Mesendoderm (in vitro differentiated cells): ENCODE measurements at regions not wholly inside any gene's neighbourhood (a gene's known extent, or its start where the extent isn't known, plus 50 kb on each side); places are given as distances from the start of the nearest gene placed in this dataset.

Experiments
- DNase-seq: peaks from one replicate; pipeline ENCODE4 v3.0.0; 2013
- H2AK5ac ChIP-seq: 2 replicates; pipeline ENCODE4 v1.6.1; 2013; ENCODE audit warnings: low read length, inconsistent platforms
- H2BK120ac ChIP-seq: 2 replicates; pipeline ENCODE4 v1.6.1; 2013; ENCODE audit warnings: low read depth, mild to moderate bottlenecking, low read length, moderate library complexity, mixed read lengths
- H2BK15ac ChIP-seq: replicated peaks from 2 replicates; pipeline ENCODE4 v1.6.1; 2013; ENCODE audit warnings: low read depth, mild to moderate bottlenecking, moderate library complexity
- H2BK5ac ChIP-seq: 2 replicates; pipeline ENCODE4 v1.6.1; 2013; ENCODE audit warnings: low read length, inconsistent platforms
- H3K18ac ChIP-seq: 2 replicates; pipeline ENCODE4 v1.6.1; 2013; ENCODE audit warnings: mild to moderate bottlenecking, low read length, mixed read lengths
- H3K23ac ChIP-seq: one replicate; pipeline ENCODE4 v1.6.1; 2013; ENCODE audit warnings: low read length
- H3K27ac ChIP-seq: 2 replicates; pipeline ENCODE4 v1.5.1; 2013; ENCODE audit warnings: low read depth, mild to moderate bottlenecking, inconsistent platforms, low read length, moderate library complexity
- H3K27me3 ChIP-seq: 2 replicates; pipeline ENCODE4 v1.6.1; 2013; ENCODE audit warnings: low read length, control low read depth, mild to moderate bottlenecking, inconsistent platforms; ENCODE audit not compliant: insufficient read depth, poor library complexity
- H3K36me3 ChIP-seq: 2 replicates; pipeline ENCODE4 v1.6.1; 2013; ENCODE audit warnings: low read length, inconsistent platforms; ENCODE audit not compliant: control insufficient read depth, insufficient read depth
- H3K4ac ChIP-seq: one replicate; pipeline ENCODE4 v1.6.1; 2013; ENCODE audit warnings: low read depth, mild to moderate bottlenecking, low read length, moderate library complexity
- H3K4me1 ChIP-seq: 2 replicates; pipeline ENCODE4 v1.6.1; 2013; ENCODE audit warnings: low read depth, low read length, inconsistent platforms; ENCODE audit not compliant: control insufficient read depth
- H3K4me2 ChIP-seq: 2 replicates; pipeline ENCODE4 v1.6.1; 2013; ENCODE audit warnings: low read length
- H3K4me3 ChIP-seq: 2 replicates; pipeline ENCODE4 v1.5.1; 2013; ENCODE audit warnings: mild to moderate bottlenecking, low read length
- H3K56ac ChIP-seq: one replicate; pipeline ENCODE4 v1.6.1; 2013; ENCODE audit warnings: low read length
- H3K79me1 ChIP-seq: 2 replicates; pipeline ENCODE4 v1.6.1; 2013; ENCODE audit warnings: low read length, inconsistent platforms
- H3K79me2 ChIP-seq: 2 replicates; pipeline ENCODE4 v1.6.1; 2013; ENCODE audit warnings: mild to moderate bottlenecking, low read length; ENCODE audit not compliant: control insufficient read depth, insufficient read depth
- H3K9ac ChIP-seq: 2 replicates; pipeline ENCODE4 v1.6.1; 2013; ENCODE audit warnings: low read length, inconsistent platforms
- H4K5ac ChIP-seq: one replicate; pipeline ENCODE4 v1.6.1; 2013; ENCODE audit warnings: low read length
- H4K8ac ChIP-seq: one replicate; pipeline ENCODE4 v1.6.1; 2013; ENCODE audit warnings: low read depth, mild to moderate bottlenecking, control low read depth, low read length, moderate library complexity
- WGBS: extraction: QIAGEN DNeasy Blood & Tissue Kit; methylation state at CpG from one replicate; pipeline ENCODE4 v1.1.7; 2013; ENCODE audit warnings: low lambda C conversion rate, missing lambda C conversion rate; ENCODE audit not compliant: insufficient coverage; ENCODE audit errors: extremely low coverage; 5-methylcytosine and 5-hydroxymethylcytosine counted together

- H4K5ac ChIP-seq, result no peak overlapping the region
- H3K27ac ChIP-seq, result no peak overlapping the region
- H3K79me2 ChIP-seq, result no peaks in the 10 kb centered on the region
- H3K23ac ChIP-seq, result no peak overlapping the region
- no peaks in the 10 kb centered on the region for H3K27me3 ChIP-seq
- H3K56ac ChIP-seq, result no peak overlapping the region
- H2BK120ac ChIP-seq, result no peak overlapping the region
- H4K8ac ChIP-seq, result no peak overlapping the region
- H3K4ac ChIP-seq, result no peak overlapping the region
- no CpG with 5 or more reads among the region's 7 CpGs for WGBS
- DNase-seq, result no peak
- H3K18ac ChIP-seq, result no peak overlapping the region
- no peaks in the 10 kb centered on the region for H3K4me1 ChIP-seq
- H3K4me3 ChIP-seq, result no peak overlapping the region
- no peak overlapping the region for H3K4me2 ChIP-seq
- H2BK15ac ChIP-seq, result no peak overlapping the region
- no peaks in the 10 kb centered on the region for H3K79me1 ChIP-seq
- no peak overlapping the region for H3K9ac ChIP-seq
- H2BK5ac ChIP-seq, result no peak overlapping the region
- no peaks in the 10 kb centered on the region for H3K36me3 ChIP-seq
- no peak overlapping the region for H2AK5ac ChIP-seq
Measured at GRCh38 chr4:189499696-189500095, 441.0 kb upstream of the FRG1 start.

DNA sequence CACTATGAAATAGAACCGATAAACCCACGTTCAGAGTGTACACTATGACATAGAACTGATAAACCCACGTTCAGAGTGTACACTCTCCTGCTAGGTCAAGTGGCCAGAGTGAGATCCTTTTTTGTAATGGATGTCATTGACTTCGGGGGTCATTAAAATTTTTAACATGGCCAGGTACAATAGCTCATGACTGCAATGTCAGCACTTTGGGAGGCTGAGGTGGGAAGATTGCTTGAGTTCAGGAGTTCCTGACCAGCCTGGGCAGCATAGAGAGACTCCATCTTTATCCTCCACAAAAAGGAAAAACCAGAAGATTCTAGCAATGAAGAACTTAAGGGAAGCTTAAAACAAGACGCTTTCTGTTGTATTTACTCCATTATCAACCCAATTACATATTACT lies 439.7 kb upstream of the FRG1 start:
- Histone ChIP-seq H3K27me3 (no peaks in the 10 kb centered on the region), H2BK5ac (no peak overlapping the region), H3K4ac (no peak overlapping the region), H3K23ac (no peak overlapping the region), H4K5ac (no peak overlapping the region), H3K36me3 (no peaks in the 10 kb centered on the region), H3K4me2 (no peak overlapping the region), H3K18ac (no peak overlapping the region), H3K4me1 (no peaks in the 10 kb centered on the region), H2BK120ac (no peak overlapping the region), H3K56ac (no peak overlapping the region), H3K9ac (no peak overlapping the region), H3K27ac (no peak overlapping the region), H2BK15ac (no peak overlapping the region), H4K8ac (no peak overlapping the region), H3K4me3 (no peak overlapping the region), H3K79me2 (no peaks in the 10 kb centered on the region), H2AK5ac (no peak overlapping the region), H3K79me1 (no peaks in the 10 kb centered on the region)
- no CpG with 5 or more reads among the region's 5 CpGs for WGBS
- no peak for DNase-seq

- Histone ChIP-seq H3K79me2 (no peaks in the 10 kb centered on the region), H3K56ac (no peak overlapping the region), H3K27ac (no peak overlapping the region), H3K23ac (no peak overlapping the region), H2BK5ac (no peak overlapping the region), H3K4me3 (no peak overlapping the region), H3K18ac (no peak overlapping the region), H3K4ac (no peak overlapping the region), H4K5ac (no peak overlapping the region), H3K79me1 (no peaks in the 10 kb centered on the region), H3K27me3 (no peaks in the 10 kb centered on the region), H2AK5ac (no peak overlapping the region), H3K4me1 (no peaks in the 10 kb centered on the region), H3K9ac (no peak overlapping the region), H3K36me3 (no peaks in the 10 kb centered on the region), H4K8ac (no peak overlapping the region), H2BK120ac (no peak overlapping the region), H3K4me2 (no peak overlapping the region), H2BK15ac (no peak overlapping the region)
- WGBS, result no CpG with 5 or more reads among the region's 12 CpGs
- no peak for DNase-seq
Measured at GRCh38 chr4:189502841-189503435, 437.7 kb upstream of the FRG1 start.

DNA sequence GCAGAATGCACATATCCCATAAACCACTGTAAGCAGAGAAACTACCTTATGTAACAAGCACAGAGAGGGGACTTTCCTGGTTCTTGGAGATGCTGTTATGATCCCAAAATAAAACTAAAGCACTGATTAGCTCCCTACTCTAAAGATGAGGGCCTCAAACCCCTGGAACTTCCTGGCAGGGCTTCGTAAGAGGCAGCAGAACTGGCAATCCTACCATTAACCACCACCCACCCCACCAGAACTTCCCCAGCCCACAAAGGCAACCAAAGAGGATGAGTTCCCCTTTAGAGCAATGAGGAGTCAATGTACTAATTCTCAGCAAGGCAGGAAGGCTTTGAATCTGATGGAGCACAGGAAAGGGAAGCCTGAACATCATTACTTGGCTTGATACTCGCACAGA lies 436.5 kb upstream of the FRG1 start:
- Histone ChIP-seq H4K5ac (no peak overlapping the region), H3K79me2 (no peaks in the 10 kb centered on the region), H3K27me3 (no peaks in the 10 kb centered on the region), H3K4me3 (no peak overlapping the region), H3K79me1 (no peaks in the 10 kb centered on the region), H3K56ac (no peak overlapping the region), H4K8ac (no peak overlapping the region), H3K4me1 (no peaks in the 10 kb centered on the region), H3K4me2 (no peak overlapping the region), H3K27ac (no peak overlapping the region), H3K18ac (no peak overlapping the region), H3K4ac (no peak overlapping the region), H3K9ac (no peak overlapping the region), H2BK5ac (no peak overlapping the region), H2BK15ac (no peak overlapping the region), H2AK5ac (no peak overlapping the region), H3K36me3 (no peaks in the 10 kb centered on the region), H2BK120ac (no peak overlapping the region), H3K23ac (no peak overlapping the region)
- DNase-seq, result no peak
- no CpG with 5 or more reads among the region's 2 CpGs for WGBS

DNA sequence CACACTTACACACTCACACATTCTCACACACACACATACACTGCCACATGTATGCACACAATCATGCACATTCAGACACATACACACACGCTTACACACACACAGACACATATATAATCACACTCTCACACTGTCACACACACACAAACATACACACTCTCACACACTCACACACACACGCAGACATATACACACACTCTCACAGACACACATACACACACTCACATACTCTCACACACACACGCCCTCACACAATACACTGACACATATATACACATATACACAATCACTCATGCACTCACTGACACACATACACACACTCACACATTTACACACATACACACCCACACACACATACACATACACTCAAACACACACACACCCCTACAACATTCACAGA lies 435.3 kb upstream of the FRG1 start:
- Histone ChIP-seq H3K79me2 (no peaks in the 10 kb centered on the region), H3K23ac (no peak overlapping the region), H2BK5ac (no peak overlapping the region), H2BK120ac (no peak overlapping the region), H2BK15ac (no peak overlapping the region), H3K27me3 (no peaks in the 10 kb centered on the region), H3K4me1 (no peaks in the 10 kb centered on the region), H3K4me2 (no peak overlapping the region), H3K79me1 (no peaks in the 10 kb centered on the region), H4K8ac (no peak overlapping the region), H4K5ac (no peak overlapping the region), H3K18ac (no peak overlapping the region), H3K27ac (no peak overlapping the region), H3K9ac (no peak overlapping the region), H3K36me3 (no peaks in the 10 kb centered on the region), H2AK5ac (no peak overlapping the region), H3K4ac (no peak overlapping the region), H3K56ac (no peak overlapping the region), H3K4me3 (no peak overlapping the region)
- no peak for DNase-seq
- 100% methylated on average over 2 of the region's 3 CpGs for WGBS

DNA sequence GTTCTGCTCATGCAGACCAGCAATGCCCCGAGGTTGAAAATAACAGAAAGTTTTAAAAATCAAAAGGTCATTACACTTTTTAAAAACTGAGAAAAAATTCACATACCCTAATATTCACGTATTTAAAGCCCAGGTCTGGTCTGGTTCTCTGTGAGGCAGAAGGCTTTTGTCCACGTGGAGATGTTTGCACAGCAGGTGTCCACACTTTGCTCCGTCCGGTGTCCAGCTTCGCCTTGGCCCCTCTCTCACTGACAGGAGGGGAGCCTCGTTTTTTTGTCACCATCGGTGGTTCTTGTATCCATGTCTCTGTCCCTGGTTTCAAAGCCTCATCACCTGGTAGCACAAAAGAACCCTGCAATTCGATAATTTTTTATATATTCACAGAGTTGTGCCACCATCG lies 434.6 kb upstream of the FRG1 start:
- Histone ChIP-seq H4K5ac (no peak overlapping the region), H3K36me3 (no peaks in the 10 kb centered on the region), H3K4ac (no peak overlapping the region), H2AK5ac (no peak overlapping the region), H3K4me1 (no peaks in the 10 kb centered on the region), H2BK5ac (no peak overlapping the region), H3K18ac (no peak overlapping the region), H2BK120ac (no peak overlapping the region), H3K23ac (no peak overlapping the region), H3K9ac (no peak overlapping the region), H3K79me2 (no peaks in the 10 kb centered on the region), H3K27ac (no peak overlapping the region), H3K56ac (no peak overlapping the region), H2BK15ac (no peak overlapping the region), H3K4me3 (no peak overlapping the region), H3K79me1 (no peaks in the 10 kb centered on the region), H3K4me2 (no peak overlapping the region), H4K8ac (no peak overlapping the region), H3K27me3 (no peaks in the 10 kb centered on the region)
- no CpG with 5 or more reads among the region's 10 CpGs for WGBS
- no peak for DNase-seq
